Mesenchymal stem cell (in vitro differentiated cells and primary cell): ENCODE measurements at regions not wholly inside any gene's neighbourhood (a gene's known extent, or its start where the extent isn't known, plus 50 kb on each side); places are given as distances from the start of the nearest gene placed in this dataset.
A peak's percentile ranks its signal among the peaks of the same experiment; 100 is the strongest.

Experiments used
- DNase-seq: peaks from one replicate; pipeline ENCODE4 v3.0.0-alpha.2; 2013
- H2AFZ ChIP-seq: one replicate; pipeline ENCODE4 v1.6.1; 2013; ENCODE audit warnings: low read depth, mild to moderate bottlenecking, control low read depth, inconsistent platforms, low read length, moderate library complexity
- H2AK5ac ChIP-seq: 2 replicates; pipeline ENCODE4 v1.6.1; 2013; ENCODE audit warnings: low read length, moderate library complexity, mild to moderate bottlenecking, inconsistent platforms; ENCODE audit not compliant: severe bottlenecking
- H2BK120ac ChIP-seq: one replicate; pipeline ENCODE4 v1.6.1; 2013; ENCODE audit warnings: low read depth, mild to moderate bottlenecking, inconsistent platforms, low read length, moderate library complexity
- H2BK12ac ChIP-seq, 2 experiments: one replicate each; pipeline ENCODE4 v1.6.1; 2013; ENCODE audit warnings: inconsistent platforms in 2 of 2, low read length in 2 of 2, mild to moderate bottlenecking in 2 of 2, moderate library complexity in 2 of 2, control low read depth in 1 of 2
- H2BK15ac ChIP-seq: one replicate; pipeline ENCODE4 v1.6.1; 2013; ENCODE audit warnings: mild to moderate bottlenecking, low read depth, inconsistent platforms; ENCODE audit not compliant: poor library complexity, severe bottlenecking
- H2BK5ac ChIP-seq: 2 replicates; pipeline ENCODE4 v1.6.1; 2013; ENCODE audit warnings: low read depth, mild to moderate bottlenecking, low read length, control low read depth, inconsistent platforms; ENCODE audit not compliant: poor library complexity, severe bottlenecking
- H3K14ac ChIP-seq, 2 experiments: one replicate each; pipeline ENCODE4 v1.6.1; 2013; ENCODE audit warnings: inconsistent platforms in 2 of 2, low read length in 2 of 2, control low read depth in 1 of 2, mild to moderate bottlenecking in 1 of 2, moderate library complexity in 1 of 2
- H3K18ac ChIP-seq, 2 experiments: one replicate each; pipeline ENCODE4 v1.6.1; 2013; ENCODE audit warnings: inconsistent platforms in 2 of 2, low read length in 2 of 2, control low read depth in 1 of 2, low read depth in 1 of 2, mild to moderate bottlenecking in 1 of 2
- H3K23ac ChIP-seq, 2 experiments: one replicate each; pipeline ENCODE4 v1.6.1; 2013; ENCODE audit warnings: inconsistent platforms in 2 of 2, low read length in 2 of 2, mild to moderate bottlenecking in 2 of 2, moderate library complexity in 2 of 2, control low read depth in 1 of 2
- H3K27ac ChIP-seq: 2 replicates; pipeline ENCODE4 v1.5.1; 2013; ENCODE audit warnings: mild to moderate bottlenecking, moderate library complexity, low read length, control low read depth, inconsistent platforms; ENCODE audit not compliant: poor library complexity, severe bottlenecking
- H3K27me3 ChIP-seq, 2 experiments: 2 replicates each; pipeline versions ENCODE4 v1.6.1 to v1.7.0; 2013; ENCODE audit warnings: low read length in 2 of 2, mild to moderate bottlenecking in 2 of 2, moderate library complexity in 2 of 2, control low read depth in 1 of 2, inconsistent platforms in 1 of 2; ENCODE audit not compliant: control insufficient read depth in 1 of 2, insufficient read depth in 1 of 2
- H3K36me3 ChIP-seq, 2 experiments: 2 replicates each; pipeline versions ENCODE4 v1.6.1 to v1.7.0; 2013; ENCODE audit warnings: low read length in 2 of 2, control low read depth in 1 of 2, inconsistent platforms in 1 of 2, low read depth in 1 of 2, mild to moderate bottlenecking in 1 of 2; ENCODE audit not compliant: insufficient read depth in 2 of 2, control insufficient read depth in 1 of 2
- H3K4ac ChIP-seq, 2 experiments: one replicate each; pipeline ENCODE4 v1.6.1; 2013; ENCODE audit warnings: inconsistent platforms in 2 of 2, low read length in 2 of 2, mild to moderate bottlenecking in 2 of 2, moderate library complexity in 2 of 2, control low read depth in 1 of 2, low read depth in 1 of 2
- H3K4me1 ChIP-seq: 2 replicates; pipeline ENCODE4 v1.6.1; 2013; ENCODE audit warnings: low read depth, low read length, control low read depth; ENCODE audit not compliant: control insufficient read depth, insufficient read depth
- H3K4me2 ChIP-seq: 2 replicates; pipeline ENCODE4 v1.6.1; 2013; ENCODE audit warnings: low read length, mild to moderate bottlenecking, inconsistent platforms; ENCODE audit not compliant: poor library complexity, severe bottlenecking
- H3K4me3 ChIP-seq, 2 experiments: 2 replicates each; pipeline versions ENCODE4 v1.5.1 to v1.7.0; 2013; ENCODE audit warnings: low read length in 2 of 2, mild to moderate bottlenecking in 2 of 2, control low read depth in 1 of 2, low read depth in 1 of 2; ENCODE audit not compliant: insufficient read depth in 1 of 2
- H3K79me1 ChIP-seq: replicated peaks from 2 replicates; pipeline ENCODE4 v1.6.1; 2013; ENCODE audit warnings: mild to moderate bottlenecking, control low read depth, low read length, inconsistent platforms; ENCODE audit not compliant: poor library complexity, severe bottlenecking
- H3K9ac ChIP-seq: 2 replicates; pipeline ENCODE4 v1.7.0; 2013; ENCODE audit warnings: mild to moderate bottlenecking, low read length, moderate library complexity
- H3K9me3 ChIP-seq: 2 replicates; pipeline ENCODE4 v1.7.0; 2013; ENCODE audit warnings: mild to moderate bottlenecking, low read length; ENCODE audit not compliant: control insufficient read depth
- H4K8ac ChIP-seq: one replicate; pipeline ENCODE4 v1.6.1; 2013; ENCODE audit warnings: inconsistent platforms, mild to moderate bottlenecking, low read length, moderate library complexity
- H4K91ac ChIP-seq: one replicate; pipeline ENCODE4 v1.6.1; 2013; ENCODE audit warnings: mild to moderate bottlenecking, low read length, inconsistent platforms
- WGBS: methylation state at CpG from one replicate; pipeline ENCODE4 v1.1.7; 2013; ENCODE audit warnings: mixed read lengths; 5-methylcytosine and 5-hydroxymethylcytosine counted together

GRCh38 chr2:53403792-53404413 is 363.7 kb upstream of the CHAC2 start:
- H4K91ac ChIP-seq, result no peak overlapping the region
- no peak overlapping the region for H2AK5ac ChIP-seq
- H3K23ac ChIP-seq, result no peak overlapping the region
- H3K36me3 ChIP-seq, result no peaks in the 10 kb centered on the region
- no peak overlapping the region for H3K4me3 ChIP-seq
- no peak overlapping the region for H3K9ac ChIP-seq
- H2BK15ac ChIP-seq, result no peak overlapping the region
- no peak overlapping the region for H3K27ac ChIP-seq
- H3K14ac ChIP-seq, result no peak overlapping the region
- no peak overlapping the region for H3K4me2 ChIP-seq
- 44% methylated on average over 3 of the region's 4 CpGs for WGBS
- no peak overlapping the region for H2BK12ac ChIP-seq
- H3K9me3 ChIP-seq, result no peaks in the 10 kb centered on the region
- H2AFZ ChIP-seq, result no peak overlapping the region
- no peaks in the 10 kb centered on the region for H3K27me3 ChIP-seq
- no peaks in the 10 kb centered on the region for H3K79me1 ChIP-seq
- no peaks in the 10 kb centered on the region for H3K4me1 ChIP-seq
- DNase-seq, result peak; percentile 22
- no peak overlapping the region for H4K8ac ChIP-seq
- no peak overlapping the region for H3K4ac ChIP-seq
- H2BK5ac ChIP-seq, result no peak overlapping the region
- no peak overlapping the region for H3K18ac ChIP-seq
- H2BK120ac ChIP-seq, result no peak overlapping the region

- no peak overlapping the region for H3K14ac ChIP-seq
- no peak overlapping the region for H2AFZ ChIP-seq
- no peak overlapping the region for H3K4ac ChIP-seq
- H2AK5ac ChIP-seq, result no peak overlapping the region
- H3K9ac ChIP-seq, result no peak overlapping the region
- no peak overlapping the region for H2BK5ac ChIP-seq
- no peaks in the 10 kb centered on the region for H3K36me3 ChIP-seq
- DNase-seq, result no peak
- H3K23ac ChIP-seq, result no peak overlapping the region
- H3K4me1 ChIP-seq, result no peaks in the 10 kb centered on the region
- no peaks in the 10 kb centered on the region for H3K27me3 ChIP-seq
- H3K4me2 ChIP-seq, result no peak overlapping the region
- no peak overlapping the region for H4K8ac ChIP-seq
- H3K9me3 ChIP-seq, result peaks cover 4% of the 10 kb centered on the region
- no peak overlapping the region for H3K18ac ChIP-seq
- H2BK120ac ChIP-seq, result no peak overlapping the region
- H2BK15ac ChIP-seq, result no peak overlapping the region
- H3K4me3 ChIP-seq, result no peak overlapping the region
- H2BK12ac ChIP-seq, result no peak overlapping the region
- no peaks in the 10 kb centered on the region for H3K79me1 ChIP-seq
- no peak overlapping the region for H3K27ac ChIP-seq
- no peak overlapping the region for H4K91ac ChIP-seq
Measured at GRCh38 chr2:53397085-53397484, 370.5 kb upstream of the CHAC2 start.

GRCh38 chr2:53381271-53381670 is 386.3 kb upstream of the CHAC2 start:
- Histone ChIP-seq H3K9me3 (peaks cover 7% of the 10 kb centered on the region), H3K4me2 (no peak overlapping the region), H3K4me1 (peaks cover 2% of the 10 kb centered on the region), H3K79me1 (no peaks in the 10 kb centered on the region), H3K27ac (no peak overlapping the region), H3K27me3 (no peaks in the 10 kb centered on the region), H2BK5ac (no peak overlapping the region), H2BK12ac (no peak overlapping the region), H2AFZ (no peak overlapping the region), H3K23ac (no peak overlapping the region), H3K18ac (no peak overlapping the region), H2AK5ac (no peak overlapping the region), H3K14ac (no peak overlapping the region), H2BK15ac (no peak overlapping the region), H2BK120ac (no peak overlapping the region), H3K36me3 (no peaks in the 10 kb centered on the region), H4K8ac (no peak overlapping the region), H3K9ac (no peak overlapping the region), H3K4me3 (no peak overlapping the region), H4K91ac (no peak overlapping the region), H3K4ac (no peak overlapping the region)
- no peak for DNase-seq

- H3K9me3 ChIP-seq, result peaks cover 9% of the 10 kb centered on the region
- no peak overlapping the region for H2BK12ac ChIP-seq
- H3K27ac ChIP-seq, result peak overlapping the region; percentile 27
- H3K27me3 ChIP-seq, result no peaks in the 10 kb centered on the region
- no peak overlapping the region for H3K4ac ChIP-seq
- no peak overlapping the region for H3K18ac ChIP-seq
- DNase-seq, result no peak
- no peak overlapping the region for H4K91ac ChIP-seq
- H2BK15ac ChIP-seq, result no peak overlapping the region
- H3K14ac ChIP-seq, result no peak overlapping the region
- peaks cover 2% of the 10 kb centered on the region for H3K4me1 ChIP-seq
- no peak overlapping the region for H2BK5ac ChIP-seq
- no peak overlapping the region for H3K23ac ChIP-seq
- no peaks in the 10 kb centered on the region for H3K79me1 ChIP-seq
- no peak overlapping the region for H3K9ac ChIP-seq
- H2AK5ac ChIP-seq, result no peak overlapping the region
- no peak overlapping the region for H3K4me2 ChIP-seq
- no peak overlapping the region for H4K8ac ChIP-seq
- H3K36me3 ChIP-seq, result no peaks in the 10 kb centered on the region
- H2AFZ ChIP-seq, result no peak overlapping the region
- no peak overlapping the region for H3K4me3 ChIP-seq
- H2BK120ac ChIP-seq, result no peak overlapping the region
Measured at GRCh38 chr2:53379547-53379946, 388.1 kb upstream of the CHAC2 start.
